Trophoblast cell (in vitro differentiated cells and primary cell): ENCODE measurements at regions not wholly inside any gene's neighbourhood (a gene's known extent, or its start where the extent isn't known, plus 50 kb on each side); places are given as distances from the start of the nearest gene placed in this dataset.

Source experiments
- DNase-seq, 2 donors: peaks; one replicate each; pipeline ENCODE4 v3.0.0-alpha.2; 2016
- H2AFZ ChIP-seq: 2 replicates; pipeline ENCODE4 v1.6.1; 2013; ENCODE audit warnings: low read length, moderate library complexity, mild to moderate bottlenecking; ENCODE audit not compliant: insufficient read depth, poor library complexity
- H2AK5ac ChIP-seq: 2 replicates; pipeline ENCODE4 v1.6.1; 2013; ENCODE audit warnings: mild to moderate bottlenecking, low read length
- H2BK120ac ChIP-seq: 2 replicates; pipeline ENCODE4 v1.6.1; 2013; ENCODE audit warnings: low read length, mild to moderate bottlenecking, moderate library complexity; ENCODE audit not compliant: insufficient read depth, poor library complexity
- H2BK12ac ChIP-seq: 2 replicates; pipeline ENCODE4 v1.6.1; 2013; ENCODE audit warnings: mild to moderate bottlenecking, low read length, moderate library complexity
- H2BK5ac ChIP-seq: 2 replicates; pipeline ENCODE4 v1.6.1; 2013; ENCODE audit warnings: low read length, low read depth, moderate library complexity, mild to moderate bottlenecking; ENCODE audit not compliant: poor library complexity
- H3K14ac ChIP-seq: 2 replicates; pipeline ENCODE4 v1.6.1; 2013; ENCODE audit warnings: mild to moderate bottlenecking, low read length
- H3K18ac ChIP-seq: 2 replicates; pipeline ENCODE4 v1.6.1; 2013; ENCODE audit warnings: mild to moderate bottlenecking, low read length
- H3K23ac ChIP-seq: 2 replicates; pipeline ENCODE4 v1.6.1; 2013; ENCODE audit warnings: low read length
- H3K27ac ChIP-seq: 2 replicates; pipeline ENCODE4 v1.5.1; 2013; ENCODE audit warnings: low read depth, mild to moderate bottlenecking, inconsistent platforms, low read length, moderate library complexity
- H3K27me3 ChIP-seq: 2 replicates; pipeline ENCODE4 v1.6.1; 2013; ENCODE audit warnings: inconsistent platforms, mild to moderate bottlenecking, low read length, moderate library complexity; ENCODE audit not compliant: insufficient read depth
- H3K36me3 ChIP-seq, 2 experiments: 1 replicate in 1 of 2; 2 replicates in 1 of 2; pipeline ENCODE4 v1.6.1; 2013; ENCODE audit warnings: low read length in 2 of 2, mild to moderate bottlenecking in 2 of 2, moderate library complexity in 1 of 2; ENCODE audit not compliant: insufficient read depth in 2 of 2, control insufficient read depth in 1 of 2
- H3K4ac ChIP-seq: 2 replicates; pipeline ENCODE4 v1.6.1; 2013; ENCODE audit warnings: low read depth, mild to moderate bottlenecking, low read length, moderate library complexity
- H3K4me1 ChIP-seq, 2 experiments: 1 replicate in 1 of 2; 2 replicates in 1 of 2; pipeline ENCODE4 v1.6.1; 2013; ENCODE audit warnings: low read length in 2 of 2, mild to moderate bottlenecking in 2 of 2, moderate library complexity in 1 of 2; ENCODE audit not compliant: insufficient read depth in 2 of 2, control insufficient read depth in 1 of 2
- H3K4me2 ChIP-seq: 2 replicates; pipeline ENCODE4 v1.6.1; 2013; ENCODE audit warnings: inconsistent platforms, mild to moderate bottlenecking, low read length, moderate library complexity
- H3K4me3 ChIP-seq: 2 replicates; pipeline ENCODE4 v1.5.1; 2013; ENCODE audit warnings: mild to moderate bottlenecking, low read depth, low read length, inconsistent platforms
- H3K79me1 ChIP-seq: one replicate; pipeline ENCODE4 v1.6.1; 2013; ENCODE audit warnings: low read length
- H3K79me2 ChIP-seq: 2 replicates; pipeline ENCODE4 v1.6.1; 2013; ENCODE audit warnings: low read length, mild to moderate bottlenecking; ENCODE audit not compliant: control insufficient read depth, insufficient read depth, poor library complexity
- H3K9ac ChIP-seq: 2 replicates; pipeline ENCODE4 v1.6.1; 2013; ENCODE audit warnings: mild to moderate bottlenecking, low read length
- H3K9me3 ChIP-seq: 2 replicates; pipeline ENCODE4 v1.6.1; 2013; ENCODE audit warnings: low read depth, mild to moderate bottlenecking, control low read depth, inconsistent platforms, low read length; ENCODE audit not compliant: insufficient read depth
- H4K12ac ChIP-seq: 2 replicates; pipeline ENCODE4 v1.6.1; 2013; ENCODE audit warnings: low read depth, mild to moderate bottlenecking, low read length, moderate library complexity
- H4K8ac ChIP-seq: 2 replicates; pipeline ENCODE4 v1.6.1; 2013; ENCODE audit warnings: low read depth, mild to moderate bottlenecking, low read length, moderate library complexity
- H4K91ac ChIP-seq: one replicate; pipeline ENCODE4 v1.6.1; 2013; ENCODE audit warnings: low read depth, mild to moderate bottlenecking, low read length, moderate library complexity
- WGBS: extraction: QIAGEN DNeasy Blood & Tissue Kit; methylation state at CpG from one replicate; pipeline ENCODE4 v1.1.7; 2013; ENCODE audit warnings: missing lambda C conversion rate; ENCODE audit not compliant: insufficient read length, insufficient coverage; ENCODE audit errors: extremely low coverage; 5-methylcytosine and 5-hydroxymethylcytosine counted together

DNA sequence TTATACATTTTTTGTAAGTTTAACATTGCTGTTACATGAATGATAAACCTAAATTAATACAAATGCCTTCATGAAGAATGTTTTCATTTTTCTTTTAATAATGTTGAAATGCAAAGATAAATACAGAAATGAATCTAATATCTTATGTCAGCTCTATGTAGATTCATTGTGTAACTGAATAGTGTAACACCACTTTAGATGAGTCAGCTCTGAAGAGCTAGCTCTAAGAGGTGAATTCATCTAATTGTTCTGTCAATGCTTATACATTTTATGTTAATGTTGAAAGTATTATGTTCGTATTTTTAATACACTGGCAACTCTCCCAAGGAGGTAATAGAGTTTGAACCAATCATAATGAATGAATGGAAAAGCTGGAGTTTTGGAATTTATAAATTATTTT, 146.9 kb upstream of the FMR1 start:
- Histone ChIP-seq H2BK5ac (no peak overlapping the region), H3K9me3 (no peaks in the 10 kb centered on the region), H3K9ac (no peak overlapping the region), H3K4ac (no peak overlapping the region), H2AK5ac (no peak overlapping the region), H3K4me3 (no peak overlapping the region), H3K4me1 (no peaks in the 10 kb centered on the region), H2AFZ (no peak overlapping the region), H3K14ac (no peak overlapping the region), H4K91ac (no peak overlapping the region), H3K18ac (no peak overlapping the region), H2BK12ac (no peak overlapping the region), H2BK120ac (no peak overlapping the region), H3K79me1 (no peaks in the 10 kb centered on the region), H3K79me2 (no peaks in the 10 kb centered on the region), H3K4me2 (no peak overlapping the region), H3K27ac (no peak overlapping the region), H4K8ac (no peak overlapping the region), H3K27me3 (no peaks in the 10 kb centered on the region), H4K12ac (no peak overlapping the region), H3K36me3 (no peaks in the 10 kb centered on the region), H3K23ac (no peak overlapping the region)
- DNase-seq = no peak
- no CpG with 5 or more reads among the region's 1 CpG for WGBS

DNA sequence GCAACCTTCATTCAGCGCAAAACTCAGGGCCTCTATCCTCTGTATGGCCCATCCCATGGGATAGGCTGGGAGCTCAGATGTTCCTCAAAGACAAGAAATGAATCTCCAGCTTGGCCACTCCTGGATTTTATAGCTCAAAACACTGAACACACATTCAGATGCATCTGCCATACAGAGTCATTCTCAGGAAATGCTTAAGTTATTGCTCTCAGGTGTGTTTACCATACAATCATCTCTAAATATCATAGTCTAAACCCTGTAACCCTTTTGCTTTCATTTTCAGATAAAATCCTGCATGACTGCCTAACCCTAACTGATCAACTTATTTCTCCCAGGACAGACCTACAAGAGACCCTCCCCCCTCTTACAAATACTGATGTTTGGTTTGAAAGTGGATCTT, 140.9 kb upstream of the FMR1 start:
- H3K4me2 ChIP-seq = no peak overlapping the region
- H3K9me3 ChIP-seq = no peaks in the 10 kb centered on the region
- no peaks in the 10 kb centered on the region for H3K36me3 ChIP-seq
- H3K9ac ChIP-seq = no peak overlapping the region
- no peaks in the 10 kb centered on the region for H3K79me1 ChIP-seq
- no peak for DNase-seq
- no CpG with 5 or more reads among the region's 1 CpG for WGBS
- H2AFZ ChIP-seq = no peak overlapping the region
- H2BK5ac ChIP-seq = no peak overlapping the region
- no peak overlapping the region for H4K91ac ChIP-seq
- no peak overlapping the region for H3K18ac ChIP-seq
- H3K4me1 ChIP-seq = no peaks in the 10 kb centered on the region
- no peaks in the 10 kb centered on the region for H3K79me2 ChIP-seq
- no peak overlapping the region for H3K27ac ChIP-seq
- no peak overlapping the region for H2BK12ac ChIP-seq
- H4K12ac ChIP-seq = no peak overlapping the region
- no peak overlapping the region for H3K4me3 ChIP-seq
- no peak overlapping the region for H3K23ac ChIP-seq
- H3K14ac ChIP-seq = no peak overlapping the region
- no peak overlapping the region for H2AK5ac ChIP-seq
- no peak overlapping the region for H2BK120ac ChIP-seq
- no peak overlapping the region for H4K8ac ChIP-seq
- H3K27me3 ChIP-seq = no peaks in the 10 kb centered on the region
- no peak overlapping the region for H3K4ac ChIP-seq

DNA sequence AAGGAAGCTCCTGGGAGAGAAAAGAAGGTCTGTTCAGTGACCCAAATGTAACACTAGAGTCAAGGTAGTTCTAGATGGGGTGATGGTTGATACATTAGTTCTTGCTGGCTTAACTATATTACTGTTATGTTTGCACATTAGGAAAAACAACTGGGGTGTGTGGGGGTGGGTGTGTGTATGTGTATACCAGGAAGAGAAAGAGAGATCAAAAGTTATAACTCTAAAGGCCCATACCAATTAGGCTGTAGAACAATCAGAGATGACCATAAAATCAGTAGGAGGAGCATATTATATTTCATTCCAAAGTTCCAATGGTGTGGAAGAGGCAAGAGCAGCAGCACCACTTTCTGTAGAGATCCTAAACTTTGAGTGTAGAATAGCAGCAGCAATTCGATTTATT, 134.7 kb upstream of the FMR1 start:
- Histone ChIP-seq H3K36me3 (no peaks in the 10 kb centered on the region), H2BK12ac (no peak overlapping the region), H3K4me3 (no peak overlapping the region), H2BK5ac (no peak overlapping the region), H4K91ac (no peak overlapping the region), H3K79me2 (no peaks in the 10 kb centered on the region), H3K9ac (no peak overlapping the region), H4K8ac (no peak overlapping the region), H3K23ac (no peak overlapping the region), H3K4me1 (no peaks in the 10 kb centered on the region), H2BK120ac (no peak overlapping the region), H3K4ac (no peak overlapping the region), H3K14ac (no peak overlapping the region), H3K9me3 (no peaks in the 10 kb centered on the region), H4K12ac (no peak overlapping the region), H3K79me1 (no peaks in the 10 kb centered on the region), H3K18ac (no peak overlapping the region), H2AFZ (no peak overlapping the region), H3K27me3 (no peaks in the 10 kb centered on the region), H2AK5ac (no peak overlapping the region), H3K4me2 (no peak overlapping the region), H3K27ac (no peak overlapping the region)
- DNase-seq = no peak
- WGBS = no CpG with 5 or more reads among the region's 1 CpG

DNA sequence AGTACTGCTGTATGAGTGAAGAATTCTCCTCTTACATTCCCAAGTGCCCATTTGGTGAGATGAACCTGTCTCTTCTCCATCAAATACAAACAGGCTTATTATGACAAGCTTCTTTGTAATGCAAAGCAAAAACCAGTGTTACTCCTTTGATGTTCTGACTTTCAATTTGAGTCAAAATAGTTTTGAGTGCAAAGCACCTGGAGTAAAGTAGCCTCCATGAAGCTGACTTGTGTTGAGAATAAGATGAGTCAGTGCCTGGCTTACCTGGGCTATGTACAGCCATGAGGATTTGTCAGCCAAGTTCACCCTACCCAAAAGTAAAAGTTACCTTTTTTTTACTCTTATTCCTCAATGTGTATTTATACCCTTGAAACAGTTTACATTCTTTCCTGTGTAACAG, 132.5 kb upstream of the FMR1 start:
- H3K79me1 ChIP-seq = no peaks in the 10 kb centered on the region

DNA sequence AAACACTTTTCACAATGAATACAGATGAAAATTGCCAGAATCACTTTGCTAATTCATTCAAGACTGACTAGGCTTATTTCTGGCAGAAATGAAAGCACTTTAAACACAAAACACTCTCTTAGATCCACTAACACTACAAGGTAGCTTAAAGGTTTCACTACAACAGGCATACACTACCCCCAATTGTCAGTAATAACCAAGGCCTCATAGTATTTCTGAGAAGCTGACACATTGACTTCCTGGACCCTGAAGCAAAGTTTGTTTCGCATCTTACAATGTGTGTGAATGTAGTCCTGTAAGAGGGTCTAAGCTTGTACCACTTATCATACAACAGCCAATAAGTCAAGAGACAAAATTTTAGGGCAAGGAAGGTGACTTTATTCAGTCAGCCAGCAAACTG, 129.9 kb upstream of the FMR1 start:
- Histone ChIP-seq H3K4ac (no peak overlapping the region), H4K91ac (no peak overlapping the region), H3K9me3 (no peaks in the 10 kb centered on the region), H2BK120ac (no peak overlapping the region), H3K79me2 (no peaks in the 10 kb centered on the region), H3K36me3 (no peaks in the 10 kb centered on the region), H2AK5ac (no peak overlapping the region), H2BK12ac (no peak overlapping the region), H2BK5ac (no peak overlapping the region), H3K79me1 (no peaks in the 10 kb centered on the region), H3K4me1 (no peaks in the 10 kb centered on the region), H3K27ac (no peak overlapping the region), H3K4me2 (no peak overlapping the region), H4K12ac (no peak overlapping the region), H4K8ac (no peak overlapping the region), H3K14ac (no peak overlapping the region), H3K4me3 (no peak overlapping the region), H3K9ac (no peak overlapping the region), H3K23ac (no peak overlapping the region), H2AFZ (no peak overlapping the region), H3K27me3 (no peaks in the 10 kb centered on the region), H3K18ac (no peak overlapping the region)
- DNase-seq = no peak
- no CpG with 5 or more reads among the region's 1 CpG for WGBS

More for the DNA sequence above, 132.5 kb upstream of the FMR1 start:
- H3K9ac ChIP-seq = no peak overlapping the region
- H3K23ac ChIP-seq = no peak overlapping the region
- H3K27ac ChIP-seq = no peak overlapping the region
- H2AK5ac ChIP-seq = no peak overlapping the region
- H4K8ac ChIP-seq = no peak overlapping the region
- H3K4me2 ChIP-seq = no peak overlapping the region
- no peak overlapping the region for H2BK5ac ChIP-seq
- no peak overlapping the region for H2BK120ac ChIP-seq
- no peaks in the 10 kb centered on the region for H3K4me1 ChIP-seq
- no peak overlapping the region for H3K18ac ChIP-seq
- no peak for DNase-seq
- no peaks in the 10 kb centered on the region for H3K27me3 ChIP-seq
- H3K4ac ChIP-seq = no peak overlapping the region
- H3K79me2 ChIP-seq = no peaks in the 10 kb centered on the region
- H3K4me3 ChIP-seq = no peak overlapping the region
- H4K12ac ChIP-seq = no peak overlapping the region
- H3K36me3 ChIP-seq = no peaks in the 10 kb centered on the region
- no peak overlapping the region for H2BK12ac ChIP-seq
- H4K91ac ChIP-seq = no peak overlapping the region
- no peak overlapping the region for H3K14ac ChIP-seq
- no peak overlapping the region for H2AFZ ChIP-seq
- H3K9me3 ChIP-seq = no peaks in the 10 kb centered on the region
